GM23338 (cell line): ENCODE measurements at regions not wholly inside any gene's neighbourhood (a gene's known extent, or its start where the extent isn't known, plus 50 kb on each side); places are given as distances from the start of the nearest gene placed in this dataset.

Experiments used
- ATAC-seq: fragments of 200-7000 bp; cut with Tn5 transposase; 3 replicates; pipeline ENCODE4 v1.9.1; 2020
- DNase-seq: peaks from one replicate; pipeline ENCODE4 v3.0.0-alpha.2; 2015; ENCODE audit warnings: low spot score
- H2AFZ ChIP-seq: fragments of 200-600 bp; sonication (generic); 2 replicates; pipeline ENCODE4 v1.8.0; 2016; ENCODE audit warnings: antibody characterized with exemption, mild to moderate bottlenecking, moderate library complexity
- H3F3A ChIP-seq: fragments of 200-600 bp; sonication (generic); replicated peaks from 2 replicates; pipeline ENCODE4 v1.8.0; 2017; ENCODE audit warnings: antibody characterized with exemption, mixed run types, low read depth
- H3K27ac ChIP-seq: fragments of 200-600 bp; sonication (generic); 2 replicates; pipeline ENCODE4 v1.6.1; 2016; ENCODE audit warnings: low read depth
- H3K27me3 ChIP-seq: fragments of 200-600 bp; sonication (generic); 2 replicates; pipeline ENCODE4 v1.8.0; 2016; ENCODE audit warnings: mild to moderate bottlenecking, mixed run types, moderate library complexity; ENCODE audit not compliant: insufficient read depth
- H3K36me3 ChIP-seq: fragments of 200-600 bp; sonication (generic); 2 replicates; pipeline ENCODE4 v1.8.0; 2016; ENCODE audit warnings: mild to moderate bottlenecking; ENCODE audit not compliant: insufficient read depth
- H3K4me1 ChIP-seq: fragments of 200-600 bp; sonication (generic); 2 replicates; pipeline ENCODE4 v1.8.0; 2016; ENCODE audit warnings: mild to moderate bottlenecking, moderate library complexity; ENCODE audit not compliant: insufficient read depth
- H3K4me2 ChIP-seq: fragments of 200-600 bp; sonication (generic); 2 replicates; pipeline ENCODE4 v1.7.1; 2017; ENCODE audit warnings: mixed run types
- H3K4me3 ChIP-seq: fragments of 200-600 bp; sonication (generic); 2 replicates; pipeline ENCODE4 v1.6.1; 2016; ENCODE audit warnings: mixed run types
- H3K79me2 ChIP-seq: fragments of 200-600 bp; sonication (generic); replicated peaks from 2 replicates; pipeline ENCODE4 v1.8.0; 2017; ENCODE audit warnings: mild to moderate bottlenecking; ENCODE audit not compliant: insufficient read depth
- H3K9me2 ChIP-seq: fragments of 200-600 bp; sonication (generic); 2 replicates; pipeline ENCODE4 v1.8.0; 2017; ENCODE audit not compliant: insufficient read depth
- H4K20me1 ChIP-seq: fragments of 200-600 bp; sonication (generic); replicated peaks from 2 replicates; pipeline ENCODE4 v1.8.0; 2017; ENCODE audit warnings: mild to moderate bottlenecking; ENCODE audit not compliant: insufficient read depth
- H3K27ac Mint-ChIP-seq: 2 replicates; pipeline ENCODE4 v1.8.0; 2020; ENCODE audit warnings: inconsistent platforms, mild to moderate bottlenecking, moderate library complexity, mixed read lengths
- H3K27me3 Mint-ChIP-seq: 3 replicates; pipeline ENCODE4 v1.8.0; 2022; ENCODE audit warnings: low read depth, mild to moderate bottlenecking, moderate library complexity, mixed read lengths, inconsistent platforms; ENCODE audit not compliant: insufficient read depth, poor library complexity
- H3K36me3 Mint-ChIP-seq: 3 replicates; pipeline ENCODE4 v1.8.0; 2021; ENCODE audit warnings: low read depth, mild to moderate bottlenecking, inconsistent platforms, moderate library complexity, mixed read lengths
- H3K4me1 Mint-ChIP-seq: 3 replicates; pipeline ENCODE4 v1.8.0; 2020; ENCODE audit warnings: mild to moderate bottlenecking, inconsistent platforms, mixed read lengths
- H3K4me3 Mint-ChIP-seq: 3 replicates; pipeline ENCODE4 v1.8.0; 2021; ENCODE audit warnings: moderate library complexity, mild to moderate bottlenecking, inconsistent platforms, mixed read lengths
- H3K9me3 Mint-ChIP-seq: 3 replicates; pipeline ENCODE4 v1.8.0; 2020; ENCODE audit warnings: moderate library complexity, mild to moderate bottlenecking, inconsistent platforms, mixed read lengths
- CTCF ChIP-seq, 2 experiments: fragments of 200-600 bp in 1 of 2; sonication (generic) in 1 of 2; conservative IDR thresholded peaks; 2 replicates each; pipeline versions ENCODE4 v1.5.1 to v1.6.1; 2016 to 2017; ENCODE audit warnings: antibody characterized with exemption in 2 of 2, low read depth in 2 of 2, mild to moderate bottlenecking in 2 of 2, moderate library complexity in 1 of 2
- EZH2 ChIP-seq: fragments of 200-600 bp; sonication (generic); IDR thresholded peaks from one replicate; pipeline ENCODE4 v1.8.0; 2017; ENCODE audit warnings: antibody characterized with exemption, mild to moderate bottlenecking, low read depth; ENCODE audit not compliant: unreplicated experiment
- EZH2phosphoT487 ChIP-seq: fragments of 200-600 bp; sonication (generic); IDR thresholded peaks from one replicate; pipeline ENCODE4 v1.8.1; 2018; ENCODE audit warnings: antibody characterized with exemption; ENCODE audit not compliant: unreplicated experiment
- JUNB ChIP-seq: IDR thresholded peaks from one replicate; pipeline ENCODE4 v1.6.1; 2016; ENCODE audit warnings: antibody characterized with exemption; ENCODE audit not compliant: unreplicated experiment
- NANOG ChIP-seq: IDR thresholded peaks from 2 replicates; pipeline ENCODE4 v1.6.1; 2016; ENCODE audit warnings: antibody characterized with exemption, borderline replicate concordance
- POLR2AphosphoS5 ChIP-seq: IDR thresholded peaks from 2 replicates; pipeline ENCODE4 v1.6.1; 2016; ENCODE audit warnings: antibody characterized with exemption, low read depth
- REST ChIP-seq: IDR thresholded peaks from one replicate; pipeline ENCODE4 v1.6.1; 2018; ENCODE audit warnings: antibody characterized with exemption; ENCODE audit not compliant: unreplicated experiment
- STAT1 ChIP-seq: IDR thresholded peaks from one replicate; pipeline ENCODE4 v1.6.1; 2016; ENCODE audit warnings: antibody characterized with exemption; ENCODE audit not compliant: unreplicated experiment
- ZNF114 ChIP-seq: fragments of 250-450 bp; sonication (Bioruptor Pico); IDR thresholded peaks from 2 replicates; pipeline ENCODE4 v1.5.0; 2020; ENCODE audit warnings: mild to moderate bottlenecking, moderate library complexity
- ZNF331 ChIP-seq: fragments of 250-450 bp; sonication (Bioruptor Pico); IDR thresholded peaks from 2 replicates; pipeline ENCODE4 v1.5.0; 2020; ENCODE audit warnings: low read depth, mild to moderate bottlenecking, moderate library complexity
- ZNF462 ChIP-seq: fragments of 250-450 bp; sonication (Bioruptor Pico); IDR thresholded peaks from 2 replicates; pipeline ENCODE4 v1.5.0; 2020; ENCODE audit warnings: mild to moderate bottlenecking, moderate library complexity

GRCh38 chr10:3407208-3407607 lies 234.6 kb upstream of the PITRM1 start (continued):
- no peak for TF ChIP-seq CTCF (conservative IDR thresholded peaks at IDR 0.05; ENCODE audit: low read depth in 2 of 2)
- TF ChIP-seq ZNF114 (CRISPR knock-in tag), result no peak
- no peak for TF ChIP-seq POLR2AphosphoS5
- no peak for TF ChIP-seq EZH2
- no peak for TF ChIP-seq STAT1

GRCh38 chr10:3406556-3406955 lies 234.0 kb upstream of the PITRM1 start:
- H3K4me1 ChIP-seq, result no peaks in the 10 kb centered on the region
- Mint-ChIP-seq H3K4me1 (peaks cover 8% of the 10 kb centered on the region; the same call in 2 of the 3 replicates), H3K4me3 (no peak overlapping the region), H3K36me3 (peaks cover 4% of the 10 kb centered on the region; the same call in 1 of the 3 replicates), H3K27ac (no peak overlapping the region), H3K9me3 (peaks cover 8% of the 10 kb centered on the region), H3K27me3 (no peaks in the 10 kb centered on the region)
- H3K9me2 ChIP-seq, result no peaks in the 10 kb centered on the region
- no peak overlapping the region for H3K27ac ChIP-seq
- no peaks in the 10 kb centered on the region for H3K79me2 ChIP-seq
- no peak for DNase-seq
- no peaks in the 10 kb centered on the region for H3K36me3 ChIP-seq
- no peak overlapping the region for H2AFZ ChIP-seq
- H3K4me3 ChIP-seq, result no peak overlapping the region
- no peaks in the 10 kb centered on the region for H4K20me1 ChIP-seq
- no peaks in the 10 kb centered on the region for H3F3A ChIP-seq
- ATAC-seq, result no peak
- no peaks in the 10 kb centered on the region for H3K27me3 ChIP-seq
- no peak overlapping the region for H3K4me2 ChIP-seq
- no peak for TF ChIP-seq POLR2AphosphoS5
- TF ChIP-seq EZH2phosphoT487, result no peak
- no peak for TF ChIP-seq ZNF462 (CRISPR knock-in tag)
- no peak for TF ChIP-seq CTCF (conservative IDR thresholded peaks at IDR 0.05; ENCODE audit: low read depth in 2 of 2)
- TF ChIP-seq STAT1, result no peak
- TF ChIP-seq ZNF331 (CRISPR knock-in tag), result no peak
- TF ChIP-seq REST, result no peak
- no peak for TF ChIP-seq NANOG
- TF ChIP-seq EZH2, result no peak
- TF ChIP-seq JUNB, result no peak
- no peak for TF ChIP-seq ZNF114 (CRISPR knock-in tag)
